Ammon's horn (tissue), 1 donor: ENCODE measurements at regions not wholly inside any gene's neighbourhood (a gene's known extent, or its start where the extent isn't known, plus 50 kb on each side); places are given as distances from the start of the nearest gene placed in this dataset.
A peak's percentile ranks its signal among the peaks of the same experiment; 100 is the strongest.
"Not testable (repeated sequence)": the region's sequence is repeated elsewhere in the genome, so short reads cannot be mapped to it uniquely, and the experiment has no call there.

ENCODE experiments used
- DNase-seq: peaks from one replicate; pipeline ENCODE4 v3.0.0-alpha.2; 2016; ENCODE audit warnings: low spot score

DNA sequence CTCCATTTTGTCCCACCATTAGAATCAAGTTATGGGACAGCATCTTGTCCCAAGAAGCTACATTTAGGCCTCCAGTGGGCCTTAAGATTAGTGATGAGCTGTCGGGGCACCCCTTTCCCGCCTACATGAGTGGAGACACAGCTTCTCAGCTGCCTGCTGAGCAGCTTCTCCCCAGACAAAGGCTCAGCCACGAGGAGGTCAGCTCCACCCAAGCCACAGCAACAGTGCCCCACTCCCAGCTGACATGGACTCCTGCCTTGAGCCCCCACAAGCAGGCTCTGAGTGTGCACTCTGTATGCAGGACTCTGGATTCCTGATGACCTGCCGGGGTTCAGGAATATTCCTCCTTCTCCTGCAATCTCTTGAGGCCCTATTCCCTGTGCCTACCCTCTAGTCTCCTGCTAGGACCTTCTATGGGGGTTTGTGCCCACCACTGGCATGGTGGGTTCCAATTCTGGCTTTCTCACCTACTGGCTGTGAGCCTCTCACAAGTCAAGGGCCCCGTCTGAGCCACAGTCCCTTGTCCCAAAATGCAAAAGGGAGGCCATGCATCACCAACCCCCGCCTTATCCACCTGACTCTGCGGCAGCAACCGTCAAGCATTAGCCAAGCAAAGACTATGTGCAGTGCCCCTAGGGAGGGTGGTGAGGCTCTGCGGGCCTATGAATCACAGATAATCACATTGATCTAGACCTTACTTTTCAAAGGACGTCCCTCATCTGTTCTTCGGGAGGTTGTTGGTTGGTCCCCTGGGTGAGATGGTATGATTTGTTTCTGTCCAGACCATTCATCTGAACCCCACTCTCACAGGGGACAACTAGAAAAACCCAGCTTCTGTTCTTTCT, 269.1 kb downstream of the MED10 start:
- DNase-seq, result no peak

- no peak for DNase-seq
Observed at GRCh38 chr5:6108540-6108848, 269.9 kb downstream of the MED10 start.

GRCh38 chr5:6107675-6108539, 270.4 kb downstream of the MED10 start:
- no peak for DNase-seq

DNA sequence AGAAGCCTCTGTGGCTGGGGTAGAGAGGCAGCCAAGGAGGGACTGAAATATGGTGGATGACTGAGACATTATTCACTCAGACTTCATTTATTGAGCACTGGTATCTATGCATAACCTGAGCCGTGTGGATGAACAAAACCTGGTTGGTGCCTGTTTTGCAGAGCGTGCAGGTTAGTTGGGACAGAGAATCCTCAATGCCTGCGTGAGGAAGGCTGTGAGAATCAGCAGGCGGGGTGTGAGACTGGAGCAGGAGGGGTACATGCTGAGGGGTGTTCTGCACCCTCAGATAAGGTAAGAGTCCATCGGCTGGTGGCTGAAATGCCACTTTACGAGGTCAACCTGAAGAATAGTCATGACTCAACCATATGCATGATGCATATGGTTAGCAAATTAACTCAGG, 271.6 kb downstream of the MED10 start:
- no peak for DNase-seq

- no peak for DNase-seq
Observed at GRCh38 chr5:6105320-6105719, 273.0 kb downstream of the MED10 start.

- peak; percentile 42 for DNase-seq
Observed at GRCh38 chr5:6096101-6096500, 282.2 kb downstream of the MED10 start.

DNA sequence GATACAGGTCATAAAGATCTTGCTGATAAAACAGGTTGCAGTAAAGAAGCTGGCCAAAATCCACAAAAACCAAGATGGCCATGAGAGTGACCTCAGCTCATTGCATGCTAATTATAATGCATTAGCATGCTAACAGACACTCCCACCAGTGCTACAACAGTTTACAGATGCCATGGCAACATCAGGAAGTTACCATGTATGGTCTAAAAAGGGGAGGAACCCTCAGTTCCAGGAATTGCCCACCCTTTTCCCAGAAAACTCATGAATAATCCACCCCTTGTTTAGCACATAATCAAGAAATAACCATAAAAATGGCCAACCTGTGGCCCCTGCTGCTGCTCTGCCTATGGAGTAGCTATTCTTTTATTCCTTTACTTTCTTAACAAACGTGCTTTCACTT, 284.2 kb downstream of the MED10 start:
- not testable (repeated sequence) for DNase-seq

GRCh38 chr5:6090838-6091237, 287.5 kb downstream of the MED10 start:
- DNase-seq, result no peak

DNA sequence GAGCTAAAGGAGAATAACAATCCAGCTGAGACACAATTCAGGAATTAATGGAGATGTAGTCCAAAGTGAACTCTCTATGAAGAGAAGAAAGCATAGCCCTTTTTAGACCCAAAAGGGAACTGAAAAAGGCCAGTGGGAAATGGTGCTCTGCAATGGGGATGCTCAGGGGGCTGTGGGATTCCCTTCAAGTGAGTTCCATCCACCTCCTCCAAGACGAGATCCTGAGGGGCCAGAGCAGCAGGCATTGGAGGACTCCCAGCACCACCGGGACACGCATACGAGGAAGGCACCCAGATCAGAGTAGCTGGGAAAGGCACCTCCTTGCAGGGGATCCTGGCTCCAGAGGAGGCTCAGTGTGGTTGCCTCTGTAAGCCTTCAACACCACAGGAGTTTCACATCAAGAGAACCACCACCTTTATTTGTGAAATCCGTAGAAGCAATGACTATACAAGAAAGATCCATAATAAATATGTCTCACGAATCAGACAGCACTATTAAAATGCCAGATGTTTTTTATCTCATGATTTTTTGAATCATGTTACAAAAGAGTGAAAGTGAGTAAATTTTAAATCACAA, 288.2 kb downstream of the MED10 start:
- DNase-seq, result no peak

DNA sequence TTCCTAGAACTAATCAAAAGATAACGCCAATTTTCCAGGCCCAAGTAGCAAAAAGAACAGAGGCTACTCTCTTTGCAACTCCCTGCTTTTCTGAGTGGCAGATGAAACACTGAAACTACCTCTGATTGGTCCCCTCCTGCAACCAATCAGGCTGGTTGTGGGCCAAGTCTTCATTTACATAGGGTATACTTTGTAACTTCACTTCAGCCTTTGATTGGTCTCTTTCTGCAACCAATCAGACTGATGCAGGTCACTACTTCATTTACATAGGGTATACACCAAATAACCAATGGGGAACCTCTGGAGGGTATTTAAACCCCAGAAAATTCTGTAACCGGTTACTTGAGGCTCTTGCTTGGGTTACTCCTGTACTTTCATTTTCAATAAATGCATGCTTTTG, 289.6 kb downstream of the MED10 start:
- no peak for DNase-seq

DNA sequence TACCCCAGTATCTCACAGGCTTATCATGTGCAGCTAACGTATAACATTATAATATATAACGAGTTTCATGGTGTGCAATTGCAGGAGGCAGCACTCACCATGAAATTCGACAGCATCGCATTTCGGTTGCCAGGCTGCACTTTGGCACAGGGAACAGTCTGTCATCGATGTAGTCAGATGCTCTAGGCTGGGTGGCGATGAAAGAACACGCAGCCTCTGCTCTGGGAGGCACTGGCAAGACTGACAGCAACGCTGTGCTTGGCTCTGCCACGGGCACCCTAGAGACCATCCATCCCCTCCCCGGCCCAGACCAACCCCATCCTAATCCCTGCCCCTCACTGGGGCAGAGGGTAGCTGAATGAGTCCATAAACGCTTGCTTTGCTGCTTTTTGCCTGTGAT, 290.8 kb downstream of the MED10 start:
- peak; percentile 80 for DNase-seq

GRCh38 chr5:6086871-6087270, 291.5 kb downstream of the MED10 start:
- DNase-seq, result no peak

GRCh38 chr5:6085341-6085860, 292.9 kb downstream of the MED10 start:
- no peak for DNase-seq

DNA sequence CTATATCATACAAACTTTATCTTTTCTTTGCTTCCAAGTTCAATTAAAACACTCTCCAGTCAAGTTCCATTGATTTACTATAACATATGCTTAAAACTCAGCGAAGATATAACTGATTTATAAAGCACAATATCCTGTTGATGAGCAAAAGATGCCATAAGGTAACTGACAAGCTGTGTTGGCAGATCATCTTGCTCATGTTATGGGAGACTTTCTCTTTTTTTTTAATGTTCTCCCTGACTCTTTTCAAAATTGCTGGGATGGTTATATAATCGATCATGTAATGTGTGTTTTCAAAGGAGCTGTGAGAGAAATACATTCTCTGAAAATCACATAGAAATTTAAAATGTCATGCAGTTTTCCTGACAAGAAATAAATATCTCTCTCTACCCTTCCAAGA, 293.5 kb downstream of the MED10 start:
- DNase-seq, result no peak

DNA sequence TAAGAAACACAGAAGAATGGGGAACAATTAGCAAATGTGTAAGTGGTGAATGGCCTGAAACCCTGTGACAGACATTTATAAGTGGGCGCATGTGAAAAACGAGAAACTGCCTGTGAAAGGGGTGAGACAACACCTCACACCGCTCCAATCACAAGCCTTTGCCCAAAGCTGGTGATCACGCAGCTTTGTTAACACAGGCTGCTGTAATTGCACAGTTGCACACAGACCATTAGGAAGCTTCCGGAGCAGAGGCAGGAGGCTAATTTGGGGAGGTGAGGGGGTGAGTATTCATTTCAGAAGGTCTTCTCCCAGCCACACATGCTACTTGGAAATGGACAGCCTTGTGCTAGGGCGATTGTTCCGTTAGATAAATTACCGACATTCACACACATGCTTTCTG, 294.0 kb downstream of the MED10 start:
- peak; percentile 24 for DNase-seq

- DNase-seq, result no peak
Observed at GRCh38 chr5:6083311-6083978, 294.9 kb downstream of the MED10 start.

DNA sequence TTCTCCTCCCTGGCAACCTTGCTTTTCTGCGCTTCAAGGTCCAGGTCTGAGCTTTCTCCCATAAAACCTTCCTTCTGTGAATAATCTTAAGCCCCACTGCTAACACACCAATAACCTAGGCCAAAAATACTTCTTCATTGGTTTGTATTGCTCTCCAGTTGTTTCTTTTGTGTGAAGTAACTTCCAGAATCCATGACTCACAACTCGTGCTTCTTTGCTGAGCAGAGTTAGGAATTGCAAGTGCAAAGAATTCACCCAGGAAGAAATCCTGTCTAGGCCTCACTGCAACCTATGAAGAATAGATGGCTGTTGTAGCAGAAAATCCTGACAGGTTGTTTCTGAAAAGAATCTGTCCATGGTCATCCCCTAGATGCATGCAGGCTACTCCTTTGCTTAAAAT, 295.7 kb downstream of the MED10 start:
- no peak for DNase-seq

GRCh38 chr5:6081727-6082210, 296.6 kb downstream of the MED10 start:
- DNase-seq, result no peak

DNA sequence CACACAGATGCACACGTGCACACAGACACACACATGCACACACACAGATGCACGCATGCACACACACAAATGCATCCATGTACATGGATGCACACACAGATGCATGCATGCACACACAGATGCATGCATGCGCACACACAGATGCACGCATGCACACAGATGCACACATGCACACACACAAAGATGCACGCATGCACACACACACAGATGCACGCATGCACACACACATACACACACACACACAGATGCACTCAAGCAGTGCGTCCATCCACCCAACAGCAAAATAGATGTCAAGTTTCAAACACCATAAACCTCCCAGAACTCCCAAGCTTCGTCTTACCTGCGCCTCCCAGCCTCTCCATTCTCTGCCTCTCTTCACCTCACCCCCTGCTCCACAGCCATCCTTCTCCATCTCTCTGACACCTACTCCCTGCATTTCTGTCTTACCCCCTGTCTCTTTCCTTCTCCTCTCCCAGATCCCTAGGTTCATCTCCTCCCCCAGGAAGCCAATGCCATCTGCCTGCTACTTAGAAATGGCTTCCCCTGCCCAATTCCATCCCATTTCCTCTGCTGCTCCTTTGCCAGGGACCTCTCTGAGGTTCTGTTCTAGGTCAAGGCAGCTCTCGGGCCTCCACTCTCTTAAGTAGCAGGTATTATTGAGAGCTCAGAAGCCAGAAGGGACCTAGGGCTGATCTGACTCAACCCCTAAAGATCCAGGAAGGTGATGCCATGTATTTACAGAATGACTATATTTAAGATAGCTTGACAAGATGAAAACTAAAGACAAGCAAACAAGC, 297.2 kb downstream of the MED10 start:
- no peak for DNase-seq

DNA sequence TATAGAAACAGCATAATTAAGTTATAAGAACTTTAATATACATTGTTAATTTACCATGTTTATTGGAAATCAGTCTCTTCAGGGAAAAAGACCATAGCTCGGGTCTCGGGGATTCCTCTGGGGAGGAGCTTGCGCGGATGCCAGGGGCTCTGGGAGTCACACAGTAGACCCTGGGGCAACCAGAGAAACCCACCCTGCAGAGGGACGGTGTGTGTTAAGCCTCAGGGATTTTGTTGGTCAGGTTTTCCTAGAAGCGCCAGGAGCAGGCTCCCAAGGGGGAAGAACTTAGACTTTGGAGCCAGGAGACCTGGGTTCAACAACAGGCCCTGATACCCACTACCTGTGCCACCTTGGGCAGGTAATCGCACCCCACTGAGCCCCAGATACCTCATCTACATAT, 297.9 kb downstream of the MED10 start:
- DNase-seq, result no peak

GRCh38 chr5:6078881-6079280, 299.5 kb downstream of the MED10 start:
- no peak for DNase-seq
